ENCODE measurements at regions not wholly inside any gene's neighbourhood (a gene's known extent, or its start where the extent isn't known, plus 50 kb on each side); places are given as distances from the start of the nearest gene placed in this dataset.

DNA sequence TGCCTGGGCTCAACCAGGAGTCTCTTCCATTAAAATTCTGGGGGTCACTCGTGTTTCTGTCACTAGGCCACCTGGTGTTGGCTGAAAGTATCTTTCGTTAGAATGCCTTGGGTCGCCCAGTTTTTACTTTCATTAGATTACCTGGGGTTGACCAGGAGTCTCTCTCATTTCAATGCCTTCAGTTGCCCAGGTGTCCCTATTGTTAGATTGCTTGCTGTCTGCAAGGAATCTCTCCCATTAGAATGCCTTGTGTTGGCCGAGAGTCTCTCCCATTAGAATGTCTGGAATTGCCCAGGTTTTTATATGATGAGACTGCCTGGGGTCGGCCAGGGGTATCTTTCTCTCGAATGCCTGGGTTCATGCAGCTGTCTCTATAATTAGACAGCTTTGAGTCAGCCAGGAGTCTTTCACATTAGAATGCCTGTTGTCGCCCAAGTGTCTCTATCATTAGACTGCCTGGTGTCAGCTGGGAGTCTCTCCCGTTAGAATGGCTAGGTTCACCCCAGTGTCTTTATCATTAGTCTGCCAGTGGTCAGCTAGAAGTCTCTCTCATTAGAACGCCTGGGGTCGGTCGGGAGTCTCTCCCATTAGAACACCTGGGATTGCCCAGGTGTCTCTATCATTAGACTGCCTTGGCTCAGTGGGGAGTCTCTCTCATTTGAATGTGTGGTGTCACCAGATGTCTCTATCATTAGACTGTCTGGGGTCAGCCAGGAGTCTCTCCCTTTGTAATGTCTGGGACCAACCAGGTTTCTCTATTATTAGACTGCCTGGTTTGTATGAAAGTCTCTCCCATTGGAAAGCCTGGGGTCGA lies 1446.8 kb downstream of the UQCRFS1 start:
- H2BK5ac ChIP-seq (ENCODE audit: low read length) = no peak overlapping the region
- H3K79me2 ChIP-seq (ENCODE audit: control insufficient read depth, insufficient read depth, low read length) = no peaks in the 10 kb centered on the region
- H2BK120ac ChIP-seq (ENCODE audit: low read depth, low read length) = no peak overlapping the region
- no peak overlapping the region for H4K5ac ChIP-seq (ENCODE audit: low read length)
- no peaks in the 10 kb centered on the region for H3K36me3 ChIP-seq (ENCODE audit: control insufficient read depth, insufficient read depth, low read length)
- no peak overlapping the region for H3K18ac ChIP-seq (ENCODE audit: low read length)
- H2BK15ac ChIP-seq (replicated peaks; ENCODE audit: low read depth) = no peak overlapping the region
- no peak overlapping the region for H3K4me3 ChIP-seq (ENCODE audit: low read length)
- no peaks in the 10 kb centered on the region for H3K4me1 ChIP-seq (ENCODE audit: control insufficient read depth, low read depth, low read length)
- H3K79me1 ChIP-seq (ENCODE audit: low read length) = no peaks in the 10 kb centered on the region
- no peak overlapping the region for H3K9ac ChIP-seq (ENCODE audit: low read length)
- no peak overlapping the region for H3K4ac ChIP-seq (ENCODE audit: low read depth, low read length)
- no peak overlapping the region for H3K4me2 ChIP-seq (ENCODE audit: low read length)
- no peak for DNase-seq
- WGBS (ENCODE audit: extremely low coverage, insufficient coverage, low lambda C conversion rate) = no CpG with 5 or more reads among the region's 12 CpGs
- no peak overlapping the region for H3K23ac ChIP-seq (ENCODE audit: low read length)
- no peak overlapping the region for H2AK5ac ChIP-seq (ENCODE audit: low read length)
- no peak overlapping the region for H3K56ac ChIP-seq (ENCODE audit: low read length)
- no peak overlapping the region for H3K27ac ChIP-seq (ENCODE audit: low read depth, low read length)
- no peaks in the 10 kb centered on the region for H3K27me3 ChIP-seq (ENCODE audit: insufficient read depth, low read length, poor library complexity)
- no peak overlapping the region for H4K8ac ChIP-seq (ENCODE audit: low read depth, low read length)

DNA sequence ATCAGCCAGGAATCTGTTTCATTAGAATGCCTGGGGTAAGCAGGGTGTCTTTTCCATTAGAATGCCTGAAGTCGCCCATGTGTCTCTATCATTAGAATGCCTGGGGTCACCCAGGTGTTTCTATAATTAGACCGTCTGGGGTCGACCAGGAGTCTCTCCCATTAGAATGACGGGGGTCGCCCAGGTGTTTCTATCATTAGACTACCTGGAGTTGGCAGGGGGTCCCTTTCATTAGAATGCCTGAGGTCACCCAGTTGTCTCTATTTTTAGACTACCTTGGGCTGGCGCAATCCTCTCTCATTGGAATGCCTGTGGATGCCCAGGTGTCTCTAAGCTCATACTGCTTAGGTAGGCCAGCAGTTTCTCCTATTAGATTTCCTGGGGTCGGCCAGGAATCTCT lies 1447.6 kb downstream of the UQCRFS1 start:
- Histone ChIP-seq H3K9ac (ENCODE audit: low read length) (no peak overlapping the region), H4K5ac (ENCODE audit: low read length) (no peak overlapping the region), H3K56ac (ENCODE audit: low read length) (no peak overlapping the region), H2BK5ac (ENCODE audit: low read length) (no peak overlapping the region), H4K8ac (ENCODE audit: low read depth, low read length) (no peak overlapping the region), H2AK5ac (ENCODE audit: low read length) (no peak overlapping the region), H2BK120ac (ENCODE audit: low read depth, low read length) (no peak overlapping the region), H3K4me3 (ENCODE audit: low read length) (no peak overlapping the region), H3K18ac (ENCODE audit: low read length) (no peak overlapping the region), H3K27ac (ENCODE audit: low read depth, low read length) (no peak overlapping the region), H3K27me3 (ENCODE audit: insufficient read depth, low read length, poor library complexity) (no peaks in the 10 kb centered on the region), H2BK15ac (replicated peaks; ENCODE audit: low read depth) (no peak overlapping the region), H3K79me1 (ENCODE audit: low read length) (no peaks in the 10 kb centered on the region), H3K4me1 (ENCODE audit: control insufficient read depth, low read depth, low read length) (no peaks in the 10 kb centered on the region), H3K79me2 (ENCODE audit: control insufficient read depth, insufficient read depth, low read length) (no peaks in the 10 kb centered on the region), H3K36me3 (ENCODE audit: control insufficient read depth, insufficient read depth, low read length) (no peaks in the 10 kb centered on the region), H3K4ac (ENCODE audit: low read depth, low read length) (no peak overlapping the region), H3K4me2 (ENCODE audit: low read length) (no peak overlapping the region), H3K23ac (ENCODE audit: low read length) (no peak overlapping the region)
- no peak for DNase-seq
- WGBS (ENCODE audit: extremely low coverage, insufficient coverage, low lambda C conversion rate) = no CpG with 5 or more reads among the region's 7 CpGs

- Histone ChIP-seq H3K56ac (ENCODE audit: low read length) (no peak overlapping the region), H4K8ac (ENCODE audit: low read depth, low read length) (no peak overlapping the region), H2BK5ac (ENCODE audit: low read length) (no peak overlapping the region), H3K4me1 (ENCODE audit: control insufficient read depth, low read depth, low read length) (no peaks in the 10 kb centered on the region), H3K79me1 (ENCODE audit: low read length) (no peaks in the 10 kb centered on the region), H3K36me3 (ENCODE audit: control insufficient read depth, insufficient read depth, low read length) (no peaks in the 10 kb centered on the region), H3K4me2 (ENCODE audit: low read length) (no peak overlapping the region), H3K4me3 (ENCODE audit: low read length) (no peak overlapping the region), H3K23ac (ENCODE audit: low read length) (no peak overlapping the region), H2AK5ac (ENCODE audit: low read length) (no peak overlapping the region), H3K4ac (ENCODE audit: low read depth, low read length) (no peak overlapping the region), H4K5ac (ENCODE audit: low read length) (no peak overlapping the region), H2BK15ac (replicated peaks; ENCODE audit: low read depth) (no peak overlapping the region), H3K27me3 (ENCODE audit: insufficient read depth, low read length, poor library complexity) (no peaks in the 10 kb centered on the region), H3K79me2 (ENCODE audit: control insufficient read depth, insufficient read depth, low read length) (no peaks in the 10 kb centered on the region), H3K27ac (ENCODE audit: low read depth, low read length) (no peak overlapping the region), H3K18ac (ENCODE audit: low read length) (no peak overlapping the region), H2BK120ac (ENCODE audit: low read depth, low read length) (no peak overlapping the region), H3K9ac (ENCODE audit: low read length) (no peak overlapping the region)
- no CpG with 5 or more reads among the region's 5 CpGs for WGBS (ENCODE audit: extremely low coverage, insufficient coverage, low lambda C conversion rate)
- no peak for DNase-seq
These were observed 1448.7 kb downstream of the UQCRFS1 start for GRCh38 chr19:27764186-27764804.

DNA sequence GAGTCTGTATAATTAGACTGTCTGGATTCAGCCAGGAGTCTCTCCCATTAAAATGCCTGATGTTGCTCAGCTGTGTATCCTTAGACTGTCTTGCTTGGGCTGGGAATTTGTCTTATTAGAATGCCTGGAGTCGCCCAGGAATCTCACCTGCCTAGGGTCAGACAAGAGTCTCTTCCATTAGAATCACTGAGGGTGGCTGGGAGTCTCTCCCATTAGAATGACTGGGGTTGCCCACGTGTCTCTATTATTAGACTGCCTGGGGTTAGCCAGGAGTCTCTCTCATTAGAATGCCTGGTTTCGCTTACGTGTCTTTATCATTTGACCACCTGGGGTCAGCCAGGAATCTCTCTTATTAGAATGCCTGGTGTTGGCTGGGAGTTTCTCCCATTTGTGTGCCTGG lies 1450.0 kb downstream of the UQCRFS1 start:
- Histone ChIP-seq H3K4ac (ENCODE audit: low read depth, low read length) (no peak overlapping the region), H2BK5ac (ENCODE audit: low read length) (no peak overlapping the region), H3K9ac (ENCODE audit: low read length) (no peak overlapping the region), H3K79me1 (ENCODE audit: low read length) (no peaks in the 10 kb centered on the region), H3K36me3 (ENCODE audit: control insufficient read depth, insufficient read depth, low read length) (no peaks in the 10 kb centered on the region), H3K4me3 (ENCODE audit: low read length) (no peak overlapping the region), H3K27me3 (ENCODE audit: insufficient read depth, low read length, poor library complexity) (no peaks in the 10 kb centered on the region), H2BK15ac (replicated peaks; ENCODE audit: low read depth) (no peak overlapping the region), H2AK5ac (ENCODE audit: low read length) (no peak overlapping the region), H4K8ac (ENCODE audit: low read depth, low read length) (no peak overlapping the region), H3K4me2 (ENCODE audit: low read length) (no peak overlapping the region), H4K5ac (ENCODE audit: low read length) (no peak overlapping the region), H3K18ac (ENCODE audit: low read length) (no peak overlapping the region), H3K27ac (ENCODE audit: low read depth, low read length) (no peak overlapping the region), H2BK120ac (ENCODE audit: low read depth, low read length) (no peak overlapping the region), H3K23ac (ENCODE audit: low read length) (no peak overlapping the region), H3K56ac (ENCODE audit: low read length) (no peak overlapping the region), H3K4me1 (ENCODE audit: control insufficient read depth, low read depth, low read length) (no peaks in the 10 kb centered on the region), H3K79me2 (ENCODE audit: control insufficient read depth, insufficient read depth, low read length) (no peaks in the 10 kb centered on the region)
- no peak for DNase-seq
- WGBS (ENCODE audit: extremely low coverage, insufficient coverage, low lambda C conversion rate) = no CpG with 5 or more reads among the region's 4 CpGs

GRCh38 chr19:27759896-27760295 lies 1453.1 kb downstream of the UQCRFS1 start:
- Histone ChIP-seq H3K4me1 (ENCODE audit: control insufficient read depth, low read depth, low read length) (no peaks in the 10 kb centered on the region), H2BK5ac (ENCODE audit: low read length) (no peak overlapping the region), H3K27ac (ENCODE audit: low read depth, low read length) (no peak overlapping the region), H2BK120ac (ENCODE audit: low read depth, low read length) (no peak overlapping the region), H3K27me3 (ENCODE audit: insufficient read depth, low read length, poor library complexity) (no peaks in the 10 kb centered on the region), H2AK5ac (ENCODE audit: low read length) (no peak overlapping the region), H3K23ac (ENCODE audit: low read length) (no peak overlapping the region), H3K56ac (ENCODE audit: low read length) (no peak overlapping the region), H3K4me2 (ENCODE audit: low read length) (no peak overlapping the region), H3K18ac (ENCODE audit: low read length) (no peak overlapping the region), H4K8ac (ENCODE audit: low read depth, low read length) (no peak overlapping the region), H3K4me3 (ENCODE audit: low read length) (no peak overlapping the region), H3K4ac (ENCODE audit: low read depth, low read length) (no peak overlapping the region), H2BK15ac (replicated peaks; ENCODE audit: low read depth) (no peak overlapping the region), H3K79me1 (ENCODE audit: low read length) (no peaks in the 10 kb centered on the region), H3K9ac (ENCODE audit: low read length) (no peak overlapping the region), H3K36me3 (ENCODE audit: control insufficient read depth, insufficient read depth, low read length) (no peaks in the 10 kb centered on the region), H4K5ac (ENCODE audit: low read length) (no peak overlapping the region), H3K79me2 (ENCODE audit: control insufficient read depth, insufficient read depth, low read length) (no peaks in the 10 kb centered on the region)
- DNase-seq = no peak
- no CpG with 5 or more reads among the region's 6 CpGs for WGBS (ENCODE audit: extremely low coverage, insufficient coverage, low lambda C conversion rate)

Measured in mesendoderm (in vitro differentiated cells).